MM.1S (cell line): ENCODE measurements at regions not wholly inside any gene's neighbourhood (a gene's known extent, or its start where the extent isn't known, plus 50 kb on each side); places are given as distances from the start of the nearest gene placed in this dataset.

ENCODE experiments used
- DNase-seq: peaks from one replicate; pipeline ENCODE4 v3.0.0-alpha.2; 2015
- H2AFZ ChIP-seq: fragments of 300-600 bp; sonication (generic); 2 replicates; pipeline ENCODE4 v1.6.0; 2016; ENCODE audit warnings: antibody characterized with exemption, low read length
- H3F3A ChIP-seq: fragments of 300-600 bp; sonication (generic); 2 replicates; pipeline ENCODE4 v1.6.1; 2016; ENCODE audit warnings: mild to moderate bottlenecking, antibody characterized with exemption, low read length, moderate library complexity, mixed read lengths; ENCODE audit not compliant: insufficient read depth
- H3K27ac ChIP-seq: fragments of 300-600 bp; sonication (generic); 2 replicates; pipeline ENCODE4 v1.5.1; 2016; ENCODE audit warnings: mild to moderate bottlenecking, low read length
- H3K27me3 ChIP-seq: fragments of 300-600 bp; sonication (generic); replicated peaks from 2 replicates; pipeline ENCODE4 v1.6.0; 2016; ENCODE audit warnings: low read length; ENCODE audit not compliant: insufficient read depth
- H3K36me3 ChIP-seq: fragments of 300-600 bp; sonication (generic); replicated peaks from 2 replicates; pipeline ENCODE4 v1.6.1; 2016; ENCODE audit warnings: mild to moderate bottlenecking, low read length, mixed read lengths; ENCODE audit not compliant: insufficient read depth
- H3K4me1 ChIP-seq: fragments of 300-600 bp; sonication (generic); 2 replicates; pipeline ENCODE4 v1.6.1; 2016; ENCODE audit warnings: low read length, mixed read lengths
- H3K4me2 ChIP-seq: fragments of 300-600 bp; sonication (generic); 2 replicates; pipeline ENCODE4 v1.6.0; 2016; ENCODE audit warnings: low read depth, low read length
- H3K4me3 ChIP-seq: fragments of 300-600 bp; sonication (generic); 2 replicates; pipeline ENCODE4 v1.5.1; 2016; ENCODE audit warnings: low read length, mixed read lengths
- H3K79me2 ChIP-seq: fragments of 300-600 bp; sonication (generic); 2 replicates; pipeline ENCODE4 v1.6.1; 2016; ENCODE audit warnings: mixed run types, low read length, mixed read lengths
- H3K9ac ChIP-seq: fragments of 300-600 bp; sonication (generic); 2 replicates; pipeline ENCODE4 v1.6.1; 2016; ENCODE audit warnings: low read length, mixed read lengths
- H3K9me2 ChIP-seq: fragments of 300-600 bp; sonication (generic); replicated peaks from 2 replicates; pipeline ENCODE4 v1.6.1; 2016; ENCODE audit warnings: mild to moderate bottlenecking, low read length, mixed read lengths; ENCODE audit not compliant: insufficient read depth
- H3K9me3 ChIP-seq: fragments of 300-600 bp; sonication (generic); replicated peaks from 2 replicates; pipeline ENCODE4 v1.6.1; 2016; ENCODE audit warnings: mild to moderate bottlenecking, low read length, mixed read lengths; ENCODE audit not compliant: insufficient read depth
- H4K20me1 ChIP-seq: fragments of 300-600 bp; sonication (generic); 2 replicates; pipeline ENCODE4 v1.6.1; 2016; ENCODE audit warnings: mild to moderate bottlenecking, low read length, moderate library complexity, mixed read lengths; ENCODE audit not compliant: insufficient read depth
- EZH2 ChIP-seq: fragments of 300-600 bp; sonication (generic); optimal IDR thresholded peaks from 2 replicates; pipeline ENCODE3; 2017; ENCODE audit warnings: low read depth, mild to moderate bottlenecking, antibody characterized with exemption, low read length, mixed read lengths
- EZH2phosphoT487 ChIP-seq: fragments of 300-600 bp; sonication (generic); IDR thresholded peaks from 2 replicates; pipeline ENCODE4 v1.6.1; 2018; ENCODE audit warnings: antibody characterized with exemption, low read length
- TF ChIP-seq, protein P1 (sequence below): fragments of 300-600 bp; sonication (generic); IDR thresholded peaks from 2 replicates; pipeline ENCODE4 v1.5.1; 2016; ENCODE audit warnings: antibody characterized with exemption, low read length, mixed read lengths

- H3K9me2 ChIP-seq: no peaks in the 10 kb centered on the region
- DNase-seq: no peak
- H2AFZ ChIP-seq: no peak overlapping the region
- H3F3A ChIP-seq: no peaks in the 10 kb centered on the region
- H4K20me1 ChIP-seq: no peaks in the 10 kb centered on the region
- H3K4me3 ChIP-seq: no peak overlapping the region
- H3K27ac ChIP-seq: no peak overlapping the region
- H3K9me3 ChIP-seq: no peaks in the 10 kb centered on the region
- no peaks in the 10 kb centered on the region for H3K79me2 ChIP-seq
- no peaks in the 10 kb centered on the region for H3K27me3 ChIP-seq
- H3K9ac ChIP-seq: no peak overlapping the region
- H3K36me3 ChIP-seq: no peaks in the 10 kb centered on the region
- no peak for TF ChIP-seq EZH2phosphoT487
- TF ChIP-seq, protein P1, sequence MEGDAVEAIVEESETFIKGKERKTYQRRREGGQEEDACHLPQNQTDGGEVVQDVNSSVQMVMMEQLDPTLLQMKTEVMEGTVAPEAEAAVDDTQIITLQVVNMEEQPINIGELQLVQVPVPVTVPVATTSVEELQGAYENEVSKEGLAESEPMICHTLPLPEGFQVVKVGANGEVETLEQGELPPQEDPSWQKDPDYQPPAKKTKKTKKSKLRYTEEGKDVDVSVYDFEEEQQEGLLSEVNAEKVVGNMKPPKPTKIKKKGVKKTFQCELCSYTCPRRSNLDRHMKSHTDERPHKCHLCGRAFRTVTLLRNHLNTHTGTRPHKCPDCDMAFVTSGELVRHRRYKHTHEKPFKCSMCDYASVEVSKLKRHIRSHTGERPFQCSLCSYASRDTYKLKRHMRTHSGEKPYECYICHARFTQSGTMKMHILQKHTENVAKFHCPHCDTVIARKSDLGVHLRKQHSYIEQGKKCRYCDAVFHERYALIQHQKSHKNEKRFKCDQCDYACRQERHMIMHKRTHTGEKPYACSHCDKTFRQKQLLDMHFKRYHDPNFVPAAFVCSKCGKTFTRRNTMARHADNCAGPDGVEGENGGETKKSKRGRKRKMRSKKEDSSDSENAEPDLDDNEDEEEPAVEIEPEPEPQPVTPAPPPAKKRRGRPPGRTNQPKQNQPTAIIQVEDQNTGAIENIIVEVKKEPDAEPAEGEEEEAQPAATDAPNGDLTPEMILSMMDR: no peak
- no peak for TF ChIP-seq EZH2
- H3K4me2 ChIP-seq: no peak overlapping the region
- peaks cover 18% of the 10 kb centered on the region for H3K4me1 ChIP-seq
These were observed 91.7 kb upstream of the ZMIZ1 start for GRCh38 chr10:78976825-78977755.

DNA sequence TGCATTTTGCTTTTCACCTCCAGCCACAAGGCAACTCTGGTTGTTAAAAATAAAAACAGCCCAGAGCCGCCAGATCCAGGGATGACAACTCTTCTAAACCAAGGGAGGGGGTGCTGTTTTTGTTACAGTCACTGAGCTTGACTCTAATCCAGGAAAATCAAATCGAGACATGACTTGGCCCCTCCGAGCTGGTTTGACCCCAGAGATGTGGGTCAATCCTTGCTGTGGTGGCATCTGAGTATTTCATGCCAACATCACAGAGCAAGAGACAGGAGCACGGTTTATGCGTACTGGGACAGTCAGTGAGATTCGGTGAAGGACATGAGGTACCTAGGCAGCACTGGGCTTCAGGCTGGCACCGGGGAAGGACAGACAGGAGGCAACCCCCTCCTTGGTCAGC lies 88.8 kb upstream of the ZMIZ1 start:
- no peak overlapping the region for H3K9ac ChIP-seq
- no peak overlapping the region for H3K4me3 ChIP-seq
- H3K79me2 ChIP-seq: no peaks in the 10 kb centered on the region
- H3K27me3 ChIP-seq: no peaks in the 10 kb centered on the region
- H3K4me1 ChIP-seq: peaks cover 10% of the 10 kb centered on the region
- no peaks in the 10 kb centered on the region for H4K20me1 ChIP-seq
- no peak overlapping the region for H3K27ac ChIP-seq
- H3K9me3 ChIP-seq: no peaks in the 10 kb centered on the region
- no peak for DNase-seq
- no peaks in the 10 kb centered on the region for H3F3A ChIP-seq
- H3K4me2 ChIP-seq: no peak overlapping the region
- H3K36me3 ChIP-seq: no peaks in the 10 kb centered on the region
- H3K9me2 ChIP-seq: no peaks in the 10 kb centered on the region
- no peak overlapping the region for H2AFZ ChIP-seq
- TF ChIP-seq EZH2phosphoT487: no peak
- TF ChIP-seq EZH2: no peak
- TF ChIP-seq, protein P1: no peak

DNA sequence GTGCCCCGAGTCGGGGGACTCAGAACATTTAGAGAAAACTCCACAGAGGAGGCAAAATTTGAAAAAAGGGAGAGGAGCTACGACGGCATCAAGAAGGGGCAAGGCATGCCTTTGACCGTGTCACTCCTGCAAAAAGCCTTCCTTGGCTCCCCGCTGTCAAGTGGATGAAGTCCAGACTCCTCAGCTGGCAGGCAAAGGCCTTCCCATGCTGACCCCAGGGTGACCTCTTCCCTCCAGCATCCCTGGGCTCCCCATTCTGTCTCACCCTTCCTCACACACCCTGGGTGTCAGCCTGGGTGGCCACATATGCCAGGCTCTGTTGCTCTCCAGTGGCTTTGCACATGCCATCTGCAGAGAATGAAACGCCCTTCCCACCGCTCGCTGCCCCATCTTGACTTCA lies 88.4 kb upstream of the ZMIZ1 start:
- H3K36me3 ChIP-seq: no peaks in the 10 kb centered on the region
- no peaks in the 10 kb centered on the region for H3K9me3 ChIP-seq
- no peak overlapping the region for H3K27ac ChIP-seq
- H4K20me1 ChIP-seq: no peaks in the 10 kb centered on the region
- no peak overlapping the region for H3K9ac ChIP-seq
- no peak overlapping the region for H3K4me2 ChIP-seq
- no peaks in the 10 kb centered on the region for H3K27me3 ChIP-seq
- no peak overlapping the region for H3K4me3 ChIP-seq
- no peak overlapping the region for H2AFZ ChIP-seq
- H3K4me1 ChIP-seq: peaks cover 10% of the 10 kb centered on the region
- no peaks in the 10 kb centered on the region for H3F3A ChIP-seq
- TF ChIP-seq EZH2 (no peak), EZH2phosphoT487 (no peak)
- TF ChIP-seq, protein P1: no peak
- DNase-seq: no peak
- H3K79me2 ChIP-seq: no peaks in the 10 kb centered on the region
- H3K9me2 ChIP-seq: no peaks in the 10 kb centered on the region
